ENCODE measurements at regions not wholly inside any gene's neighbourhood (a gene's known extent, or its start where the extent isn't known, plus 50 kb on each side); places are given as distances from the start of the nearest gene placed in this dataset.
"Not testable (repeated sequence)": the region's sequence is repeated elsewhere in the genome, so short reads cannot be mapped to it uniquely, and the experiment has no call there.

- no peak for DNase-seq
These were observed 214.4 kb upstream of the CBLB start for GRCh38 chr3:106083207-106083606.

GRCh38 chr3:106083854-106084253, 215.0 kb upstream of the CBLB start:
- no peak for DNase-seq

- DNase-seq: no peak
These were observed 217.2 kb upstream of the CBLB start for GRCh38 chr3:106086038-106086437.

GRCh38 chr3:106086636-106087035, 217.8 kb upstream of the CBLB start:
- no peak for DNase-seq

- DNase-seq: no peak
These were observed 219.5 kb upstream of the CBLB start for GRCh38 chr3:106088304-106088703.

GRCh38 chr3:106088899-106089298, 220.1 kb upstream of the CBLB start:
- no peak for DNase-seq

- no peak for DNase-seq
These were observed 221.0 kb upstream of the CBLB start for GRCh38 chr3:106089806-106090205.

GRCh38 chr3:106092792-106093191, 224.0 kb upstream of the CBLB start:
- no peak for DNase-seq

- DNase-seq: no peak
These were observed 224.8 kb upstream of the CBLB start for GRCh38 chr3:106093616-106094015.

- no peak for DNase-seq
These were observed 229.1 kb upstream of the CBLB start for GRCh38 chr3:106097817-106098435.

GRCh38 chr3:106103383-106103782, 234.6 kb upstream of the CBLB start:
- DNase-seq: no peak

- no peak for DNase-seq
These were observed 235.3 kb upstream of the CBLB start for GRCh38 chr3:106104078-106104477.

GRCh38 chr3:106108925-106109324, 240.1 kb upstream of the CBLB start:
- DNase-seq: no peak

- DNase-seq: not testable (repeated sequence)
These were observed 243.7 kb upstream of the CBLB start for GRCh38 chr3:106112561-106112960.

GRCh38 chr3:106113747-106114146, 244.9 kb upstream of the CBLB start:
- DNase-seq: no peak

- no peak for DNase-seq
These were observed 245.4 kb upstream of the CBLB start for GRCh38 chr3:106114220-106114619.

- no peak for DNase-seq
These were observed 246.0 kb upstream of the CBLB start for GRCh38 chr3:106114848-106115247.

GRCh38 chr3:106115557-106115956, 246.7 kb upstream of the CBLB start:
- DNase-seq: no peak

- no peak for DNase-seq
These were observed 248.1 kb upstream of the CBLB start for GRCh38 chr3:106116733-106117489.

- no peak for DNase-seq
These were observed 248.7 kb upstream of the CBLB start for GRCh38 chr3:106117490-106117858.

GRCh38 chr3:106119614-106120082, 250.8 kb upstream of the CBLB start:
- no peak for DNase-seq

GRCh38 chr3:106120356-106120755, 251.5 kb upstream of the CBLB start:
- no peak for DNase-seq

- no peak for DNase-seq
These were observed 252.9 kb upstream of the CBLB start for GRCh38 chr3:106121491-106122289.

GRCh38 chr3:106124818-106125217, 256.0 kb upstream of the CBLB start:
- no peak for DNase-seq
